Upper lobe of left lung (tissue), 6 donors: ENCODE measurements at regions not wholly inside any gene's neighbourhood (a gene's known extent, or its start where the extent isn't known, plus 50 kb on each side); places are given as distances from the start of the nearest gene placed in this dataset.

Experiments used
- ATAC-seq, 2 donors: fragments of 200-7000 bp; cut with Tn5 transposase; one replicate each; pipeline ENCODE4 v1.9.1; 2022; ENCODE audit warnings: mild to moderate bottlenecking in 2 of 2, moderate library complexity in 2 of 2; ENCODE audit not compliant: low FRiP score in 2 of 2
- DNase-seq, 2 donors: peaks; one replicate each; pipeline ENCODE4 v3.0.0-alpha.2; 2019 to 2020
- H3K27ac ChIP-seq, 4 donors: fragments of 200-600 bp; sonication (generic); one replicate each; pipeline ENCODE4 v1.5.1; 2016 to 2019
- H3K27me3 ChIP-seq, 4 donors: fragments of 200-600 bp; sonication (generic); one replicate each; pipeline ENCODE4 v1.5.1; 2017 to 2019
- H3K36me3 ChIP-seq, 4 donors: fragments of 200-600 bp; sonication (generic); one replicate each; pipeline ENCODE4 v1.5.1; 2016 to 2019
- H3K4me1 ChIP-seq, 4 donors: fragments of 200-600 bp; sonication (generic); one replicate each; pipeline ENCODE4 v1.5.1; 2018 to 2019
- H3K4me3 ChIP-seq, 4 donors: fragments of 200-600 bp; sonication (generic); one replicate each; pipeline ENCODE4 v1.5.1; 2017 to 2019; ENCODE audit warnings: mild to moderate bottlenecking in 2 of 4, moderate library complexity in 1 of 4
- H3K9me3 ChIP-seq, 4 donors: fragments of 200-600 bp; sonication (generic); one replicate each; pipeline ENCODE4 v1.5.1; 2018 to 2019
- EP300 ChIP-seq, 4 donors: sonication (generic); formaldehyde crosslinking; IDR thresholded peaks; one replicate each; pipeline ENCODE4 v1.5.1; 2017; ENCODE audit warnings: antibody characterized with exemption in 4 of 4, control low read depth in 2 of 4
- POLR2A ChIP-seq, 4 donors: fragments of 450-650 bp; IDR thresholded peaks; one replicate each; pipeline ENCODE4 v1.5.1; 2016 to 2017; ENCODE audit warnings: antibody characterized with exemption in 4 of 4, mild to moderate bottlenecking in 2 of 4
- POLR2AphosphoS5 ChIP-seq, 2 donors: sonication (generic); formaldehyde crosslinking; IDR thresholded peaks; one replicate each; pipeline ENCODE4 v1.5.1; 2017; ENCODE audit warnings: antibody characterized with exemption in 2 of 2
- WGBS, 2 donors: methylation state at CpG; one replicate each; pipeline ENCODE4 v1.1.5; 2017 to 2018; 5-methylcytosine and 5-hydroxymethylcytosine counted together
- TF ChIP-seq, protein P1 (sequence below), 6 experiments: fragments of 450-650 bp in 4 of 6; fragments of 200-600 bp in 2 of 6; sonication (generic) in 2 of 6; IDR thresholded peaks; one replicate each; pipeline ENCODE4 v1.5.1; 2016 to 2019; ENCODE audit warnings: antibody characterized with exemption in 6 of 6
- donor health status: DM: no; HTN: no; CAD: no; lungs with moderate emphysema.
- donor health status: DM: no; HTN: yes; CAD: no; lungs with severe emphysema.

GRCh38 chr2:182521453-182522404 lies 94.9 kb upstream of the PDE1A start:
- 69 to 71% methylated on average over 9 of the region's 9 CpGs for WGBS, 2 donors
- Histone ChIP-seq H3K36me3 (no peaks in the 10 kb centered on the region), H3K4me3 (no peak overlapping the region), H3K27me3 (no peaks in the 10 kb centered on the region), H3K9me3 (no peaks in the 10 kb centered on the region), H3K27ac (no peak overlapping the region), H3K4me1 (no peaks in the 10 kb centered on the region)
- DNase-seq: no peak
- no peak for ATAC-seq
- TF ChIP-seq POLR2A (IDR thresholded peaks at IDR 0.05): no peak
- TF ChIP-seq EP300 (IDR thresholded peaks at IDR 0.05): no peak
- TF ChIP-seq, protein P1, sequence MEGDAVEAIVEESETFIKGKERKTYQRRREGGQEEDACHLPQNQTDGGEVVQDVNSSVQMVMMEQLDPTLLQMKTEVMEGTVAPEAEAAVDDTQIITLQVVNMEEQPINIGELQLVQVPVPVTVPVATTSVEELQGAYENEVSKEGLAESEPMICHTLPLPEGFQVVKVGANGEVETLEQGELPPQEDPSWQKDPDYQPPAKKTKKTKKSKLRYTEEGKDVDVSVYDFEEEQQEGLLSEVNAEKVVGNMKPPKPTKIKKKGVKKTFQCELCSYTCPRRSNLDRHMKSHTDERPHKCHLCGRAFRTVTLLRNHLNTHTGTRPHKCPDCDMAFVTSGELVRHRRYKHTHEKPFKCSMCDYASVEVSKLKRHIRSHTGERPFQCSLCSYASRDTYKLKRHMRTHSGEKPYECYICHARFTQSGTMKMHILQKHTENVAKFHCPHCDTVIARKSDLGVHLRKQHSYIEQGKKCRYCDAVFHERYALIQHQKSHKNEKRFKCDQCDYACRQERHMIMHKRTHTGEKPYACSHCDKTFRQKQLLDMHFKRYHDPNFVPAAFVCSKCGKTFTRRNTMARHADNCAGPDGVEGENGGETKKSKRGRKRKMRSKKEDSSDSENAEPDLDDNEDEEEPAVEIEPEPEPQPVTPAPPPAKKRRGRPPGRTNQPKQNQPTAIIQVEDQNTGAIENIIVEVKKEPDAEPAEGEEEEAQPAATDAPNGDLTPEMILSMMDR (IDR thresholded peaks at IDR 0.05): no peak
- TF ChIP-seq POLR2AphosphoS5 (IDR thresholded peaks at IDR 0.05): no peak

- TF ChIP-seq EP300 (IDR thresholded peaks at IDR 0.05) (no peak), POLR2AphosphoS5 (IDR thresholded peaks at IDR 0.05) (no peak), POLR2A (IDR thresholded peaks at IDR 0.05) (no peak)
- TF ChIP-seq, protein P1 (IDR thresholded peaks at IDR 0.05): no peak
- no peaks in the 10 kb centered on the region for H3K27me3 ChIP-seq
- no peak overlapping the region for H3K4me3 ChIP-seq
- H3K27ac ChIP-seq: no peak overlapping the region
- H3K4me1 ChIP-seq: no peaks in the 10 kb centered on the region
- ATAC-seq (peak; percentile 21 to 37), DNase-seq (no peak)
- 26 to 41% methylated on average over 4 to 6 of the region's 6 CpGs for WGBS, 2 donors
- no peaks in the 10 kb centered on the region for H3K9me3 ChIP-seq
- no peaks in the 10 kb centered on the region for H3K36me3 ChIP-seq
Observed at GRCh38 chr2:182522405-182522896, 95.6 kb upstream of the PDE1A start.

DNA sequence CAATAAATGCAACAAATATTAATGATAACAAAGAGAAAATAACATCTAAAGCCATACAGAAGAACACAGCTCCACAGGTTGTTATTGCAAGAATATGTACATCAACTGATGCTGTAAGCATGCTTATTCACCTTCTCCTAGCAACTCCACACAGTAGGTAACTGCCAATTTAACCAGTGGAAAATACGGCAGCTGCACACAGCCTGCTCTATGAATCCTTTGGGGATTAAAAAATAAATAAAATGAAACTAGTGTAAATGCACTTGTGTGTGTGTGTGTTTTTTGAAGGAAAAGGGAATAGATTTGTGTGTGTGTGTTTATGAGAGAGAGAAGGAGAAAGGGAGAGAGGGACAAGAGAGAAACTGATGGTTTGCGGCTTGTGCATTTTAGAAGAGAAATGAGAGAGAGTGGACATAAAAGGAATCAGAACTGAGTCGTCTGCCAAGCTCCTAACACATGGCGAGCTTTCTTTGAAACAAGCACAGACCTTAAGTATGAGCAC lies 96.2 kb upstream of the PDE1A start:
- DNase-seq (no peak), ATAC-seq (no peak)
- Histone ChIP-seq H3K4me1 (no peaks in the 10 kb centered on the region), H3K27me3 (no peaks in the 10 kb centered on the region), H3K9me3 (no peaks in the 10 kb centered on the region), H3K36me3 (no peaks in the 10 kb centered on the region), H3K4me3 (no peak overlapping the region), H3K27ac (no peak overlapping the region)
- 44 to 48% methylated on average over 4 of the region's 4 CpGs for WGBS, 2 donors
- TF ChIP-seq EP300 (IDR thresholded peaks at IDR 0.05) (no peak), POLR2A (IDR thresholded peaks at IDR 0.05) (no peak), POLR2AphosphoS5 (IDR thresholded peaks at IDR 0.05) (no peak)
- TF ChIP-seq, protein P1 (IDR thresholded peaks at IDR 0.05): no peak

GRCh38 chr2:182530636-182531035 lies 103.8 kb upstream of the PDE1A start:
- H3K9me3 ChIP-seq: no peaks in the 10 kb centered on the region
- no peaks in the 10 kb centered on the region for H3K4me1 ChIP-seq
- no peaks in the 10 kb centered on the region for H3K36me3 ChIP-seq
- no peaks in the 10 kb centered on the region for H3K27me3 ChIP-seq
- H3K4me3 ChIP-seq: no peak overlapping the region
- TF ChIP-seq EP300 (IDR thresholded peaks at IDR 0.05): no peak
- no peak for TF ChIP-seq POLR2AphosphoS5 (IDR thresholded peaks at IDR 0.05)
- no peak for TF ChIP-seq POLR2A (IDR thresholded peaks at IDR 0.05)
- TF ChIP-seq, protein P1 (IDR thresholded peaks at IDR 0.05): no peak
- DNase-seq (no peak), ATAC-seq (no peak)
- no peak overlapping the region for H3K27ac ChIP-seq
